RWPE2 (cell line): ENCODE measurements at regions not wholly inside any gene's neighbourhood (a gene's known extent, or its start where the extent isn't known, plus 50 kb on each side); places are given as distances from the start of the nearest gene placed in this dataset.

Source experiments
- ATAC-seq: fragments of 200-7000 bp; cut with Tn5 transposase; 3 replicates; pipeline ENCODE4 v1.9.1; 2021; ENCODE audit warnings: low read depth
- DNase-seq: peaks from one replicate; pipeline ENCODE4 v3.0.0-alpha.2; 2020; ENCODE audit warnings: low spot score
- H3K27ac ChIP-seq: fragments of 450-650 bp; 2 replicates; pipeline ENCODE4 v1.5.1; 2017; ENCODE audit warnings: mild to moderate bottlenecking; ENCODE audit not compliant: poor library complexity, severe bottlenecking
- H3K27me3 ChIP-seq: fragments of 250-450 bp; sonication (Bioruptor Pico); 2 replicates; pipeline ENCODE4 v1.5.1; 2021; ENCODE audit warnings: mild to moderate bottlenecking, moderate library complexity; ENCODE audit not compliant: insufficient read depth, poor library complexity, severe bottlenecking
- H3K36me3 ChIP-seq: fragments of 250-450 bp; sonication (Bioruptor Pico); 2 replicates; pipeline ENCODE4 v1.5.1; 2020; ENCODE audit warnings: low read depth, mild to moderate bottlenecking, moderate library complexity
- H3K4me1 ChIP-seq: fragments of 250-450 bp; sonication (Bioruptor Pico); 2 replicates; pipeline ENCODE4 v1.5.1; 2021; ENCODE audit warnings: mild to moderate bottlenecking, moderate library complexity; ENCODE audit not compliant: insufficient read depth, poor library complexity, severe bottlenecking
- H3K4me3 ChIP-seq: fragments of 250-450 bp; sonication (Bioruptor Pico); 2 replicates; pipeline ENCODE4 v1.5.1; 2021; ENCODE audit warnings: mild to moderate bottlenecking, moderate library complexity; ENCODE audit not compliant: severe bottlenecking
- H3K9me3 ChIP-seq: fragments of 250-450 bp; sonication (Bioruptor Pico); 2 replicates; pipeline ENCODE4 v1.5.1; 2021; ENCODE audit warnings: mild to moderate bottlenecking, moderate library complexity; ENCODE audit not compliant: severe bottlenecking
- CTCF ChIP-seq: fragments of 450-650 bp; IDR thresholded peaks from one replicate; pipeline ENCODE4 v1.5.1; 2017; ENCODE audit warnings: mild to moderate bottlenecking, moderate library complexity; ENCODE audit not compliant: poor library complexity, severe bottlenecking

GRCh38 chr21:19993268-19993667 lies 1004.9 kb upstream of the NCAM2 start:
- peaks cover 6% of the 10 kb centered on the region for H3K4me1 ChIP-seq
- no peak for DNase-seq
- H3K27me3 ChIP-seq: no peaks in the 10 kb centered on the region
- H3K36me3 ChIP-seq: no peaks in the 10 kb centered on the region
- H3K27ac ChIP-seq: no peak overlapping the region
- no peak overlapping the region for H3K4me3 ChIP-seq
- TF ChIP-seq CTCF: no peak
- peak; percentile 46; the same call in 1 of the 3 replicates for ATAC-seq
- H3K9me3 ChIP-seq: no peaks in the 10 kb centered on the region

- no peak for TF ChIP-seq CTCF
Observed at GRCh38 chr21:19995253-19995652, 1003.0 kb upstream of the NCAM2 start.

GRCh38 chr21:19998453-19998852 lies 999.8 kb upstream of the NCAM2 start:
- H3K36me3 ChIP-seq: no peaks in the 10 kb centered on the region
- ATAC-seq: no peak
- peaks cover 3% of the 10 kb centered on the region for H3K4me1 ChIP-seq
- H3K27ac ChIP-seq: no peak overlapping the region
- no peak for DNase-seq
- no peaks in the 10 kb centered on the region for H3K9me3 ChIP-seq
- no peak overlapping the region for H3K4me3 ChIP-seq
- no peak for TF ChIP-seq CTCF
- H3K27me3 ChIP-seq: no peaks in the 10 kb centered on the region

More at GRCh38 chr21:19995253-19995652, 1003.0 kb upstream of the NCAM2 start:
- Histone ChIP-seq H3K27ac (no peak overlapping the region), H3K9me3 (no peaks in the 10 kb centered on the region), H3K36me3 (no peaks in the 10 kb centered on the region), H3K4me1 (peaks cover 6% of the 10 kb centered on the region), H3K4me3 (no peak overlapping the region), H3K27me3 (no peaks in the 10 kb centered on the region)
- DNase-seq (no peak), ATAC-seq (no peak)

- no peaks in the 10 kb centered on the region for H3K4me1 ChIP-seq
- no peaks in the 10 kb centered on the region for H3K36me3 ChIP-seq
- H3K4me3 ChIP-seq: no peak overlapping the region
- no peaks in the 10 kb centered on the region for H3K9me3 ChIP-seq
- ATAC-seq (no peak), DNase-seq (no peak)
- TF ChIP-seq CTCF: no peak
- no peak overlapping the region for H3K27ac ChIP-seq
- H3K27me3 ChIP-seq: no peaks in the 10 kb centered on the region
Observed at GRCh38 chr21:19999369-20000272, 998.6 kb upstream of the NCAM2 start.

- no peak for TF ChIP-seq CTCF
- H3K36me3 ChIP-seq: no peaks in the 10 kb centered on the region
- H3K9me3 ChIP-seq: no peaks in the 10 kb centered on the region
- H3K27me3 ChIP-seq: peaks cover 16% of the 10 kb centered on the region
- no peak overlapping the region for H3K4me3 ChIP-seq
- H3K27ac ChIP-seq: no peak overlapping the region
- ATAC-seq (no peak), DNase-seq (no peak)
- no peaks in the 10 kb centered on the region for H3K4me1 ChIP-seq
Observed at GRCh38 chr21:20004367-20004766, 993.8 kb upstream of the NCAM2 start.
